ENCODE measurements at regions not wholly inside any gene's neighbourhood (a gene's known extent, or its start where the extent isn't known, plus 50 kb on each side); places are given as distances from the start of the nearest gene placed in this dataset.

GRCh38 chr13:97621025-97621424, 187.1 kb downstream of the RAP2A start:
- no peak for TF ChIP-seq EZH2 (IDR thresholded peaks at IDR 0.05; ENCODE audit: insufficient read depth, poor library complexity, severe bottlenecking)
- no peak for TF ChIP-seq EZH2phosphoT487 (IDR thresholded peaks at IDR 0.05; ENCODE audit: insufficient read depth, low read depth)
